ENCODE measurements at regions not wholly inside any gene's neighbourhood (a gene's known extent, or its start where the extent isn't known, plus 50 kb on each side); places are given as distances from the start of the nearest gene placed in this dataset.

- Histone ChIP-seq H3K4me3 (no peak overlapping the region), H3K27me3 (no peaks in the 10 kb centered on the region), H3K27ac (no peak overlapping the region), H3K4me1 (no peaks in the 10 kb centered on the region), H3K9me3 (no peaks in the 10 kb centered on the region), H3K36me3 (no peaks in the 10 kb centered on the region)
- DNase-seq, result no peak
- intact Hi-C loops (cut with DNase I; ENCODE audit: low total_unique reads), result no loop called here
- TF ChIP-seq, protein P1, sequence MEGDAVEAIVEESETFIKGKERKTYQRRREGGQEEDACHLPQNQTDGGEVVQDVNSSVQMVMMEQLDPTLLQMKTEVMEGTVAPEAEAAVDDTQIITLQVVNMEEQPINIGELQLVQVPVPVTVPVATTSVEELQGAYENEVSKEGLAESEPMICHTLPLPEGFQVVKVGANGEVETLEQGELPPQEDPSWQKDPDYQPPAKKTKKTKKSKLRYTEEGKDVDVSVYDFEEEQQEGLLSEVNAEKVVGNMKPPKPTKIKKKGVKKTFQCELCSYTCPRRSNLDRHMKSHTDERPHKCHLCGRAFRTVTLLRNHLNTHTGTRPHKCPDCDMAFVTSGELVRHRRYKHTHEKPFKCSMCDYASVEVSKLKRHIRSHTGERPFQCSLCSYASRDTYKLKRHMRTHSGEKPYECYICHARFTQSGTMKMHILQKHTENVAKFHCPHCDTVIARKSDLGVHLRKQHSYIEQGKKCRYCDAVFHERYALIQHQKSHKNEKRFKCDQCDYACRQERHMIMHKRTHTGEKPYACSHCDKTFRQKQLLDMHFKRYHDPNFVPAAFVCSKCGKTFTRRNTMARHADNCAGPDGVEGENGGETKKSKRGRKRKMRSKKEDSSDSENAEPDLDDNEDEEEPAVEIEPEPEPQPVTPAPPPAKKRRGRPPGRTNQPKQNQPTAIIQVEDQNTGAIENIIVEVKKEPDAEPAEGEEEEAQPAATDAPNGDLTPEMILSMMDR (IDR thresholded peaks at IDR 0.05), result no peak
These were observed 521.3 kb downstream of the TUSC7 start for GRCh38 chr3:117230924-117231323.

- no peak overlapping the region for H3K27ac ChIP-seq
- H3K36me3 ChIP-seq, result no peaks in the 10 kb centered on the region
- TF ChIP-seq, protein P1 (IDR thresholded peaks at IDR 0.05), result no peak
- intact Hi-C loops (cut with DNase I; ENCODE audit: low total_unique reads), result no loop called here
- no peaks in the 10 kb centered on the region for H3K4me1 ChIP-seq
- no peak for DNase-seq
- H3K4me3 ChIP-seq, result no peak overlapping the region
- peaks cover 0 to 3% of the 10 kb centered on the region in 2 donors for H3K27me3 ChIP-seq
- no peaks in the 10 kb centered on the region for H3K9me3 ChIP-seq
These were observed 524.8 kb downstream of the TUSC7 start for GRCh38 chr3:117234331-117234730.

GRCh38 chr3:117235304-117235703 is 525.7 kb downstream of the TUSC7 start:
- DNase-seq, result no peak
- no peak overlapping the region for H3K27ac ChIP-seq
- H3K4me3 ChIP-seq, result no peak overlapping the region
- no peaks in the 10 kb centered on the region for H3K9me3 ChIP-seq
- H3K4me1 ChIP-seq, result no peaks in the 10 kb centered on the region
- H3K27me3 ChIP-seq, result peaks cover 0 to 4% of the 10 kb centered on the region in 2 donors
- no peaks in the 10 kb centered on the region for H3K36me3 ChIP-seq
- intact Hi-C loops (cut with DNase I; ENCODE audit: low total_unique reads), result no loop called here
- TF ChIP-seq, protein P1 (IDR thresholded peaks at IDR 0.05), result no peak

GRCh38 chr3:117238806-117239205 is 529.2 kb downstream of the TUSC7 start:
- Histone ChIP-seq H3K4me3 (no peak overlapping the region), H3K36me3 (no peaks in the 10 kb centered on the region), H3K4me1 (no peaks in the 10 kb centered on the region), H3K27ac (no peak overlapping the region), H3K9me3 (no peaks in the 10 kb centered on the region), H3K27me3 (peaks cover 0 to 4% of the 10 kb centered on the region in 2 donors)
- intact Hi-C loops (cut with DNase I; ENCODE audit: low total_unique reads), result no loop called here
- TF ChIP-seq, protein P1 (IDR thresholded peaks at IDR 0.05), result no peak
- no peak for DNase-seq

- no peak overlapping the region for H3K27ac ChIP-seq
- intact Hi-C loops (cut with DNase I; ENCODE audit: low total_unique reads), result no loop called here
- H3K36me3 ChIP-seq, result no peaks in the 10 kb centered on the region
- H3K4me3 ChIP-seq, result no peak overlapping the region
- H3K9me3 ChIP-seq, result no peaks in the 10 kb centered on the region
- H3K4me1 ChIP-seq, result no peaks in the 10 kb centered on the region
- DNase-seq, result no peak
- TF ChIP-seq, protein P1 (IDR thresholded peaks at IDR 0.05), result no peak
- peaks cover 0 to 4% of the 10 kb centered on the region in 2 donors for H3K27me3 ChIP-seq
These were observed 534.1 kb downstream of the TUSC7 start for GRCh38 chr3:117243657-117244056.
